Caco-2 (cell line): ENCODE measurements at regions not wholly inside any gene's neighbourhood (a gene's known extent, or its start where the extent isn't known, plus 50 kb on each side); places are given as distances from the start of the nearest gene placed in this dataset.

ENCODE experiments used
- BruUV-seq: library from RNA; stranded (reverse); fragments of 400-500 nt; replicated peaks from 2 replicates; lab custom pipeline; 2021; lab: Mats Ljungman, UMichigan
- CTCF ChIA-PET: fragments of 300-600 bp; sonication (Branson Sonifier 250); formaldehyde crosslinking; loops from one replicate; lab custom pipeline; 2022; ENCODE audit warnings: antibody characterized with exemption; lab: Charles Lee
- POLR2A ChIA-PET: fragments of 300-600 bp; sonication (Branson Sonifier 250); formaldehyde crosslinking; loops from one replicate; lab custom pipeline; 2022; ENCODE audit warnings: antibody characterized with exemption; lab: Charles Lee
- DNase-seq, 2 experiments: peaks; one replicate each; pipeline versions ENCODE4 v3.0.0 to v3.0.0-alpha.2; 2020 to 2022
- H3K27me3 ChIP-seq: replicated peaks from 2 replicates; pipeline ENCODE4 v1.6.0; 2011; ENCODE audit warnings: low read length; ENCODE audit not compliant: control insufficient read depth, insufficient read depth
- H3K36me3 ChIP-seq: 2 replicates; pipeline ENCODE4 v1.5.1; 2011; ENCODE audit warnings: low read length; ENCODE audit not compliant: control insufficient read depth, insufficient read depth
- H3K4me1 ChIP-seq: fragments of 250-450 bp; sonication (Bioruptor Pico); 2 replicates; pipeline ENCODE4 v1.5.1; 2020; ENCODE audit warnings: mild to moderate bottlenecking
- H3K4me3 ChIP-seq: 2 replicates; pipeline ENCODE4 v1.5.1; 2011; ENCODE audit warnings: low read depth, mild to moderate bottlenecking, control low read depth, low read length
- H3K9me3 ChIP-seq: fragments of 250-450 bp; sonication (Bioruptor Pico); 2 replicates; pipeline ENCODE4 v1.5.1; 2020; ENCODE audit warnings: mild to moderate bottlenecking, moderate library complexity
- H3K27ac Mint-ChIP-seq: one replicate; pipeline ENCODE4 v1.8.0; 2022; ENCODE audit warnings: mixed read lengths; ENCODE audit not compliant: unreplicated experiment
- H3K27me3 Mint-ChIP-seq: one replicate; pipeline ENCODE4 v1.8.0; 2022; ENCODE audit warnings: mixed read lengths; ENCODE audit not compliant: insufficient read depth, unreplicated experiment
- H3K36me3 Mint-ChIP-seq: one replicate; pipeline ENCODE4 v1.8.0; 2022; ENCODE audit warnings: mild to moderate bottlenecking, mixed read lengths; ENCODE audit not compliant: insufficient read depth, unreplicated experiment
- H3K4me1 Mint-ChIP-seq: one replicate; pipeline ENCODE4 v1.8.0; 2022; ENCODE audit warnings: low read depth, mixed read lengths; ENCODE audit not compliant: unreplicated experiment
- H3K4me3 Mint-ChIP-seq: one replicate; pipeline ENCODE4 v1.8.0; 2022; ENCODE audit warnings: mild to moderate bottlenecking, moderate library complexity, mixed read lengths; ENCODE audit not compliant: unreplicated experiment
- H3K9me3 Mint-ChIP-seq: one replicate; pipeline ENCODE4 v1.8.0; 2022; ENCODE audit warnings: mixed read lengths; ENCODE audit not compliant: unreplicated experiment
- intact Hi-C: fragments of 100-400 bp; cut with micrococcal nuclease; formaldehyde crosslinking; loops from one replicate; pipeline ENCODE4 v1.10.0; 2022; ENCODE audit not compliant: unreplicated experiment
- TF ChIP-seq, protein P1 (sequence below), 2 experiments: fragments of 200-600 bp in 1 of 2; IDR thresholded peaks; 1 replicate in 1 of 2; 2 replicates in 1 of 2; pipeline versions ENCODE4 v1.5.1 to v1.8.0; 2011 to 2022; ENCODE audit warnings: antibody characterized with exemption in 1 of 2, control low read depth in 1 of 2, inconsistent platforms in 1 of 2, low read depth in 1 of 2, low read length in 1 of 2, mild to moderate bottlenecking in 1 of 2, moderate library complexity in 1 of 2; ENCODE audit not compliant: insufficient read depth in 1 of 2, severe bottlenecking in 1 of 2, unreplicated experiment in 1 of 2

GRCh38 chr5:133790898-133791297 is 177.5 kb downstream of the C5orf15 start:
- intact Hi-C loops, result no loop called here
- Mint-ChIP-seq H3K27ac (no peak overlapping the region), H3K27me3 (no peaks in the 10 kb centered on the region), H3K9me3 (no peaks in the 10 kb centered on the region), H3K4me1 (no peaks in the 10 kb centered on the region), H3K4me3 (no peak overlapping the region), H3K36me3 (no peaks in the 10 kb centered on the region)
- BruUV-seq, result no TSS peak
- Histone ChIP-seq H3K4me1 (peaks cover 11% of the 10 kb centered on the region; the same call in 1 of the 2 replicates), H3K36me3 (no peaks in the 10 kb centered on the region), H3K4me3 (no peak overlapping the region), H3K27me3 (no peaks in the 10 kb centered on the region), H3K9me3 (no peaks in the 10 kb centered on the region)
- POLR2A ChIA-PET, result no interaction called here
- DNase-seq, result no peak
- CTCF ChIA-PET, result no interaction called here
- TF ChIP-seq, protein P1, sequence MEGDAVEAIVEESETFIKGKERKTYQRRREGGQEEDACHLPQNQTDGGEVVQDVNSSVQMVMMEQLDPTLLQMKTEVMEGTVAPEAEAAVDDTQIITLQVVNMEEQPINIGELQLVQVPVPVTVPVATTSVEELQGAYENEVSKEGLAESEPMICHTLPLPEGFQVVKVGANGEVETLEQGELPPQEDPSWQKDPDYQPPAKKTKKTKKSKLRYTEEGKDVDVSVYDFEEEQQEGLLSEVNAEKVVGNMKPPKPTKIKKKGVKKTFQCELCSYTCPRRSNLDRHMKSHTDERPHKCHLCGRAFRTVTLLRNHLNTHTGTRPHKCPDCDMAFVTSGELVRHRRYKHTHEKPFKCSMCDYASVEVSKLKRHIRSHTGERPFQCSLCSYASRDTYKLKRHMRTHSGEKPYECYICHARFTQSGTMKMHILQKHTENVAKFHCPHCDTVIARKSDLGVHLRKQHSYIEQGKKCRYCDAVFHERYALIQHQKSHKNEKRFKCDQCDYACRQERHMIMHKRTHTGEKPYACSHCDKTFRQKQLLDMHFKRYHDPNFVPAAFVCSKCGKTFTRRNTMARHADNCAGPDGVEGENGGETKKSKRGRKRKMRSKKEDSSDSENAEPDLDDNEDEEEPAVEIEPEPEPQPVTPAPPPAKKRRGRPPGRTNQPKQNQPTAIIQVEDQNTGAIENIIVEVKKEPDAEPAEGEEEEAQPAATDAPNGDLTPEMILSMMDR (IDR thresholded peaks at IDR 0.05; ENCODE audit: insufficient read depth in 1 of 2, low read depth in 1 of 2, low read length in 1 of 2, severe bottlenecking in 1 of 2, unreplicated experiment in 1 of 2), result no peak

DNA sequence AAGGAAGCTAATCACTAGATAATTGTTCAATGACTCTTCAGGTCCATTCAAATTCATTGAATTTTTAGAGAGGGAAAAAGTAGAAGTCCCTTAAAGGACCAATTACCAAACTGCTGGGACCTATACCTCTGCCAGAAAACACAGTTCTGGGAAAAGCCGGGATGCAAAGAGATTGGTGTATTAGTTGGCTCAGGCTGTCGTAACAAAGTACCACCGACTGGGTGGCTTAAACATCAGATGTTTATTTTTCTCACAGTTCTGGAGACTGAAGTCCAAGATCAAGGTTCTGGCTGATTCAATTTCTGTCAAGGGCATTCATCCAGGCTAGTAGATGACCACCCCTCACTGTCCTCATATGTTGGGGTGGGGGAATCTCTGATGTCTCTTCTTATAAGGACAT is 177.1 kb upstream of the FSTL4 start:
- no peaks in the 10 kb centered on the region for H3K36me3 Mint-ChIP-seq
- H3K36me3 ChIP-seq, result no peaks in the 10 kb centered on the region
- CTCF ChIA-PET, result no interaction called here
- TF ChIP-seq, protein P1 (IDR thresholded peaks at IDR 0.05; ENCODE audit: insufficient read depth in 1 of 2, low read depth in 1 of 2, low read length in 1 of 2, severe bottlenecking in 1 of 2, unreplicated experiment in 1 of 2), result no peak
- H3K27ac Mint-ChIP-seq, result no peak overlapping the region
- H3K4me1 Mint-ChIP-seq, result no peaks in the 10 kb centered on the region
- H3K9me3 Mint-ChIP-seq, result no peaks in the 10 kb centered on the region
- no peaks in the 10 kb centered on the region for H3K27me3 ChIP-seq
- H3K4me3 ChIP-seq, result no peak overlapping the region
- POLR2A ChIA-PET, result no interaction called here
- H3K4me1 ChIP-seq, result peaks cover 11% of the 10 kb centered on the region; the same call in 1 of the 2 replicates
- no TSS peak for BruUV-seq
- intact Hi-C loops, result no loop called here
- DNase-seq, result no peak
- no peaks in the 10 kb centered on the region; the same call in 1 of the 2 replicates for H3K9me3 ChIP-seq
- no peak overlapping the region for H3K4me3 Mint-ChIP-seq
- no peaks in the 10 kb centered on the region for H3K27me3 Mint-ChIP-seq

- Mint-ChIP-seq H3K4me1 (no peaks in the 10 kb centered on the region), H3K27ac (no peak overlapping the region), H3K9me3 (no peaks in the 10 kb centered on the region), H3K4me3 (no peak overlapping the region), H3K36me3 (no peaks in the 10 kb centered on the region), H3K27me3 (no peaks in the 10 kb centered on the region)
- no peak overlapping the region for H3K4me3 ChIP-seq
- intact Hi-C loops, result no loop called here
- TF ChIP-seq, protein P1 (IDR thresholded peaks at IDR 0.05; ENCODE audit: insufficient read depth in 1 of 2, low read depth in 1 of 2, low read length in 1 of 2, severe bottlenecking in 1 of 2, unreplicated experiment in 1 of 2), result no peak
- DNase-seq, result no peak
- H3K36me3 ChIP-seq, result no peaks in the 10 kb centered on the region
- no TSS peak for BruUV-seq
- ChIA-PET POLR2A (no interaction called here), CTCF (no interaction called here)
- no peaks in the 10 kb centered on the region for H3K27me3 ChIP-seq
- H3K9me3 ChIP-seq, result no peaks in the 10 kb centered on the region; the same call in 1 of the 2 replicates
- H3K4me1 ChIP-seq, result peaks cover 11% of the 10 kb centered on the region; the same call in 1 of the 2 replicates
Observed at GRCh38 chr5:133788121-133788520, 175.8 kb upstream of the FSTL4 start.
